RKO (cell line): ENCODE measurements at regions not wholly inside any gene's neighbourhood (a gene's known extent, or its start where the extent isn't known, plus 50 kb on each side); places are given as distances from the start of the nearest gene placed in this dataset.

Source experiments
- DNase-seq: peaks from one replicate; pipeline ENCODE4 v3.0.0-alpha.2; 2016; ENCODE audit warnings: low spot score

DNA sequence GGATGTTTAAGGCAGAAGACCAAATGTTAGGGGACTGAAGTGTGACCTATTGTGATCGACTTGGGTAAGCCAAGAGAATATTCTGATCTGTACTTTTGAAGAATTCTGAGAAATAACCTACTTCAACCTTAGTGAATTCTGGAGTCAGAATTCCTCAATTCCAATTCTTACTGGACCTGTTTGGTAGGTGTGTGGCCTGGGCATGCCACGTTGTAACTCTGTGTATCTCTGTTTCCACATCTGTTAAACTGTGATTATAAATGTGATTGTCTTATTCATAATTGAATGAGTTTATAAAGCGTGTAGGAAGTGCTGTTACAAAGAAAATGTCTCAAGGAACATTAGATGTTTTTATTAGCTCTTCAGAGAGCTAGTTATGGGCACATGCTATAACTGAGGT is 64.5 kb downstream of the TUSC1 start:
- DNase-seq, result no peak

DNA sequence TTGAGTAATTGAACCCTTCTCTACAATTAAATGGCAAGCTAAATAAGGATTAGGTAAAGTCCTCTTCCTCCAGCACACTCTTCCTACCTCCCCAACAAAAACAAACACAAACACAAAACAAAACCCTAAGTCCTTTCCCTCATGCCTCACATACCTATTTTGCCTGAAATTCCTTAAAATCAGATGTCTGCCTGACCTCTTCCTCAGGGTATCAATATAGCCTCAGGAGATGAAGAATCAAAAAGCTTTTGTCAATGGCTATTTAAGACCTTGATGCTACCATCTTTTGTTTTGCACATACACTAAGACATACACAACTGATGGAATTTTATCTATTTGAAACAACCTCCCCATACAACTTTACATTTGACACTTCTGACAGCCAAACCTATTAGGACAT is 75.1 kb downstream of the TUSC1 start:
- DNase-seq, result no peak

DNA sequence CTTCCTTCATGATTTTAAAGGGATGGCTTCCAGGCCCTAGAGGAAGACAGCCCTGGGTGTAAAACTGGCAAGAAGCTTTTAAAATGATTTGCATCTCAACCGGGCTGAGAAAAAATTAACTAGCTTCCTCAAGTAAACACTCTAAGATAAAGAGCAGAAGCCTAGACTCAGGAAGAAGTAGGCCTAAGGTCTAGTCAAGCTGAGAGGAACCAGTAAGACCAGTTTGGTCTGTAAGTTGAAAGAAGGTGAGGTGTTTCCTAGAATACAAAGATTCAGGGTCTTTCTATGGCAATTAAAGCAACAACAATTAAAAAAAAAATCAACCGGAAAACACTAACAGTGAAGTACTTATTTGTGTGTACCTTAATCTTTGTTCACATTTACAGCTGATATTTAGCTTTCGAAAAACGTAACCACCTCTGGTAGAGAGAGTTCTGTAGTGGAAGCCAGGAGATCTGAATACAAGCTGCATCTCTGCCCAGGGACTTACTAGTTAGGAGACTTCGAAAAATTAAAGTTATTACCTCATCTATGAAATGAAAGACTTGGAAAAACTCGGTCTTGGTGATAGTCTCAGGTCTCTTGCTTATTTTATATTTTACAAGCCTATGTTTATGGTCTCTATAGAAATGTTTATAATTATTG is 75.7 kb downstream of the TUSC1 start:
- no peak for DNase-seq

DNA sequence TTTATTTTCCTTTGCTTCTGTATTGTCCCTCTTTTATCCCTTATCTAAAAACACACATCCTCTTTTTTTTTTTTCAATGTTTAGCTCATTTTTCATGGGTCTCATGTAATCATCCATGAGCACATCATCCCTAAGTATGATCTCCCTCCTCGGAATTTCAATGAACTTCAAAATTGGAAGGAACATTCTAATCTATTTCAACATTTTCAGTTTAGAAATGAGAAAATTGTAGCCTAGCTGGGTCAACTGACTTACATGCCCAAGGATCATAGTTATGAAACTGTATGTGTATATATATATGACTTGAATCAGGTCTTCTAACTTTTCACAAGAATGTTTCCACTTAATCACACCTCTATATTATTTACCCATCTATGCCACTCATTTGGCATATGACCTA is 77.7 kb downstream of the TUSC1 start:
- DNase-seq, result no peak

DNA sequence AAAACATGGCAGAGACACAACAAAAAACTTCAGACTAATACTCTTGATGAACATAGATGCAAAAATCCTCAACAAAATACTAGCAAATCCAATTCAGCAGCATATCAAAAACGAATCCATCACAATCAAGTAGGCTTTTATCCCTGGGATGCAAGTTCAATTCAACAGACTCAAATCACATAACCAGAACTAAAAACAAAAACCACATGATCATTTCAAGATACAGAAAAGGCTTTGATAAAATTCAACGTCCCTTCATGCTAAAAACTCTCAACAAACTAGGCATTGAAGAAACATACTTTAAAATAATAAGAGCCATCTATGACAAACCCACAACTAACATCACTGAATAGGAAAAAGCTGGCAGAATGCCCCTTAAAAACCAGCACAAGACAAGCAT is 93.6 kb downstream of the TUSC1 start:
- no peak for DNase-seq

DNA sequence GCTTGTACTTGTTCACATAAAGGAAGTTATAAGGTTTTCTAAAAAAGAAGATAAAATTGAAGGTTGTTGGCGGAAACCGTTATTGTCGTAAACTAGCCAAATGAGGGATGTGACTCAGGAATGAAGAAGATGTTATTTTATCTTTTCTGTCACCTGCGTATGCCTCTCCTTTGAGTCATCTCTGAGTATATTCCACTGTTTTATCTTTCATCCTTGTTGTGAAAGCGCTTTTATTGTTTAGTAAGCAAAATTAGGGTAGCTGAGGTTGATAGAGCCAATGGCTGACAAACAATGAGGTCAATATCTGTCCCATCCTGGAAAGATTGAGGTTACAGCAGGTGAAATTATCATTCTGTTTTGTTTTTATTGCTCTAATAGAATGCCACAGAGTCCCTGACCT is 105.0 kb downstream of the TUSC1 start:
- no peak for DNase-seq

DNA sequence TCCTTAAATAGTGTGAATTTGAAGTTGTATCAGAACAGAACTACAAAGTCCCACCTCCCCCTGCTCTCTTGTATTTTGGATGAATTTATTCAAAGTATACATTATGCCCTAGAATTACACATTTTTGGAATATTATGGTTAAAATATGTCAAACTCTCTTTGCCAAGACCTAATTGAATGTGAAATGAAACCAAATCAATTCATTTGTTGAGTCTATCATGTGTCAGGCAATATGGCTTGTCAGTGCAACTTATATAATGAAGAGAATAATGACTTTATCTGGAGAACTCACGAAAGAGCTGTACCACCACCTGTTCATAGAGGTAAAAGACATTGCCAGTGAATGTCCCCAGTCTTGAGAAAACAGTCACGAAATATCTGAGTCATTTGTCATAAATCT is 106.8 kb downstream of the TUSC1 start:
- no peak for DNase-seq

DNA sequence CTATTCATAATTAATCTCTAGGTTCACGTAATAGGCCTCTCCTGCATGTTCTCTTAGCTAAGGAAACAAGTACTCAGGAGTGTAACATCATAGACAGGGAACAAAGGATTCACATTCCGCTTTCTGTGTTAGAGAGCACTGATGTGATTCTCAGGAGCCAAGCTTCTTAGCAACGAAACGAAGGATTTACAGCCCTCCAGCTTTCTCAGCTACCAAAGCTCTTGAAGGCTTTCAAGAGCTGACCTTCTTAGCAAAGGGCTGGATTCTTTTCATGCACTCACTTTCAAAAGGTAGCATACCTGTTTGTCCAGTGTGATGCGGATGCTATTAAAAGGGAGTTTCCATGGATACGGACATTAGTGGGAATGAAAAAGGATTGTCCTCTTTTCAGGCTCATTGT is 107.4 kb downstream of the TUSC1 start:
- DNase-seq, result no peak

DNA sequence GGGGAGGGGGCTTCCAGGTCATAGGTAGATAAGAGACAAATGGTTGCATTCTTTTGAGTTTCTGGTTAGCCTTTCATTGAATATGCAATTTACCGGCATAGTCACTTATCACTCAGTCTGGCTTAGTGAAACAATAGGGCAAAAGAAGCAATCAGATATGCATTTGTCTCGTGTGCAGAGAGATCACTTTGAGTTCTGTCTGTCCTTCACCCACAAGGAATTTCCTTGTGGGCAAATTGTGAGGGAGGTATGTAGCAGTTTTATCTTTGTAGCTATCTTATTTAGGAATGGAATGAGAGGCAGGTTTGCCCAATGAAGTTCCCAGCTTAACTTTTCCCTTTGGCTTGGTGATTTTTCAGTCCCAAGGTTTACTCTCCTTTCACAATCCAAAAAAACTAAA is 116.1 kb downstream of the TUSC1 start:
- DNase-seq, result no peak

DNA sequence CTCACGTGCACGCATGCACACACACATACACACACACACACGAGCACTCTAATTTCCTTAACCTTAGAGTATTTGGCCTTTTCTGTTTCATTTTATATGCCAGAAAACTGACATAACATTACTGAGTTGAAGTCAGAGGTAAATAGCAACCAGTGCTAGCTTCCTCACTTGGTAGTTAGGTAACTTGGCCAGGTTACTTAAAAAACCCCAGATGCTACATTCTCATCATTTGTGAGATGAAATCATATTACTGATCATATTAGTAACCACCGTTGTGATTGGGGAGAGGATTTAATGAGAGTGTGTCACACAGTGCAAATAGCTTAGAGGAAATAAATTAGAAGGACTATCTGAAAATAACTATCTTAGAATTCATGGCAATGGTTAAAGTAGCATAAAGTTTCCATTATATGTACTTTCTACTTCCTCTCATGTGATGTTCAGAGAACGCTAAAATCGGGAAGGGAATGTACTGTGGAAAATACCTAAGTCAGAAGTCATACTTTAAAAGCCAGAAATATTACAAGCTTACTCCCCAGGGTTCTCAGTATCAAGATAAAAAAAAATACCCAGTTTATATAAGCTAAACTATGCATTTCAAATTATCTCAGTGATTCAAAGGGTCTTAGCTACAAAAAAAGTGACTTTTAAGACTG is 120.5 kb downstream of the TUSC1 start:
- no peak for DNase-seq

DNA sequence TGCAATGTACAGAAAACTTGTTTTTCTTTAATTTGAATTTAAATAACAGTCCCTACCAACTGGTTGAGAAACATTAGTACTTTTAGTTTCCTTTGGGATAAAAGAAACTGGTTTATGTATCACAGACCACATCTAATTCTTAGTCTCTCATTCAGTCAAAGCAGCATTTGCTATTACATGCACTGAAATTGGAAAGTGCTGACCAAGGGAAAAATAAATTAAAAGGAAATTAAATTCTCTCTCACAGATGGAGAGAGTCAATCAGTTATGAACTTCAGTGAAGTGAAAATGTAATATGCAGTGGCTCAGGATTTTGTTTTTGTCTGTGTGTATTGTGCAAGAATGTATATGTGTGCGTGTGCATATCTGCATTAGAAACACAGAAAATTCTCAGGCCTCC is 121.7 kb downstream of the TUSC1 start:
- DNase-seq, result no peak

DNA sequence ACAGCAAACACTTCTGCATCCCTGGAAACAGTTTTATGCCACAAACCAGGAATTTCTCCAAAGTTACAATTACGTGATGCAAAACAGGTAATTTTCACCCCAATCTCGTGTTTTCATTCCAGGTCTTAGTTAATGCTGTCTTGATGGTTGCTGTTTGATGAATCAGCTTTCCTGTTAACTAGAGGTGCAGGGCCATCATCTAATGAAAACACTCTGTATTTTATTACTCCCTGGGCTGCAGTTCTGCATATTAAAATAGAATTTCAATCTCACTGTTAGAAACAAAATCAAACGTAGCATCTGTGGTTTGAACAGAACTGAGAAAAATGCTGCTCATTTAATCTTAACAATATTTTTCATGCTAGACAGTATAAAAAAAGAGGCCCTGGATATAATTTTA is 129.4 kb downstream of the TUSC1 start:
- no peak for DNase-seq

DNA sequence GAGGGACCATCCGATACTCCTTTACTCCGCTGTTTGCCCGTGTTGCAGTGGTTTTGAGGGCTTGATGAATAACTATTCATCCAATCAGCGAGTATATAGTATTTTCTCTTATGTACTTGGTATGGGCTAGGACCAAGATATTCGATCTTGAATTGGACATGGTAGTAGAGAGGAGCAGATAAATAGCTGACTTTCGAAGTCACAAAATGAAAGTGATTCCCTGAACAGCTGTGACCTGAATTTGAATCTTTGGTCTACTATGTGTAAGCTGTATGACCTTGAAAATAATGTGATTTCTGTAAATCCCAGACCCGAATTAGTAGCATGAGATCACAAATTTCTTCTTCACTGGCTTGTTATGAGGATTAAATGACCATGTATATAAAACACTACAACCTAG is 134.4 kb downstream of the TUSC1 start:
- DNase-seq, result no peak

DNA sequence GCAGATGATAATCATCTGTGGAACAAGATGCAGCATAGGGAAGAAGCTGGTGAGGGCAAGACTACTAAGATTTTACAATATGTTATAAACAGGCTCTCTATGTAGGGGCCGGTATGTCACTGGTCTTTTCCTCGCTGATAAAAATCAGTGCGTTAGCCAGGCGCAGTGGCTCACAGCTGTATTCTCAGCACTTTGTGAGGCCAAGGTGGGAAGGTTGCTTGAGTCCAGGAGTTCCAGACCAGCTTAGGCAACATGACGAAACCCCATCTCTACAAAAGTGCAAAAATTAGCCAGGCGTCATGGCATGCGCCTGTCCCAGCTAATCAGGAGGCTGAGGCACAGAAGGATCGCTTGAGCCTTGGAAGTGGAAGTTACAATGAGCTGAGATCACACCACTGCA is 135.9 kb downstream of the TUSC1 start:
- DNase-seq, result no peak

DNA sequence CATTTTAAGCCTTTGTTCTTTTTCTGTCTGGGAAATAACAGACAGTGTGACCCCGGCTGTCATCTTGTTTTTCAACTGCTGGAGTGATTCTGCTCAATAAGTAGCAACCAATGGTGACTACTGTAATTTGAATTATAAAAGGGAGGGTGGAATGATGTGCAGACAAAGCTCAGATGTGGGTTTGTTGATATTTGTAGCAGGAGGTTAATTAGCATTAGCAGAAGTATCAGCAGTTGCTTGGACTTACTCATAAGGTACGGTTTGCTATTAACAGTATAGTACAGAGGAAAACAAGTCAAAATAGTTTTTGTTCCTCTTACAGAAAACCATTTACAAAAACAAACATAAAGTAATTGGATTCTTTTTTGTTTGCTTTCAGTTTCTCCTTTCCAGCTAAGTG is 140.4 kb downstream of the TUSC1 start:
- no peak for DNase-seq

DNA sequence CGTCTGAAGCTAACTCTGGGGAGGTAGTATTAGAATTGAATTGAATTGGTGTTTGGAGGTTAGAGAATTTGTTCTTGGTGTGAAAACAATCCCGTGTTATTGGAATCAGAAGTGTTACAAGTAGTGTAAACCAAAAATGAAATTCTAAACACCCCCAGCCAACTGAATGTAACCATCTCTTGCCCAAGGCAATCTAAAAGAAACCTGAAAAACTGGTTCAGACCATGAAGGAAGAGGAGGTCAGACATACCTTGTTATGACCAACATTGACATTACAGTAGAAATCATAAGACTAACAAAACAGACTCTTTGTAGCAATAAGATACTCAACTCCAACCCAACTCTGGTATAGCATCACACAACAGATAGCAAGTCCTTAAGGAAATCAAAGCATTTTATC is 159.0 kb downstream of the TUSC1 start:
- no peak for DNase-seq

DNA sequence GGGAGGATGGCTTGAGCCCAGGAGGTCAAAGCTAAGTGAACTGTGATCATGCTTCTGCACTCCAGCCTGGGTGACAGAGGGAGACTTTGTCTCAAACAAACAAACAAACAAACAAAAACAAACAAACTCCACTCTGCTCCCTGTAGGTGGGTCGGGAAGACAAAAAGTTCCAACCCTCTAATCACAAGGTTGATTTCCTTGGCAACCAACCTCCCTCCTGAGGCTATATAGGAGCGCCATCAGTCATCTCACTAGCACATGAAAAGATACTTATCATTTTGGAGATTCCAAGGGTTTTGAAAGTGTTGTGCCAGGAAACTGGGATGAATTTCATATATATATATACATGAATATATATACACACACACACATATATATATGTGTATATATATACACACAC is 160.5 kb downstream of the TUSC1 start:
- DNase-seq, result no peak

DNA sequence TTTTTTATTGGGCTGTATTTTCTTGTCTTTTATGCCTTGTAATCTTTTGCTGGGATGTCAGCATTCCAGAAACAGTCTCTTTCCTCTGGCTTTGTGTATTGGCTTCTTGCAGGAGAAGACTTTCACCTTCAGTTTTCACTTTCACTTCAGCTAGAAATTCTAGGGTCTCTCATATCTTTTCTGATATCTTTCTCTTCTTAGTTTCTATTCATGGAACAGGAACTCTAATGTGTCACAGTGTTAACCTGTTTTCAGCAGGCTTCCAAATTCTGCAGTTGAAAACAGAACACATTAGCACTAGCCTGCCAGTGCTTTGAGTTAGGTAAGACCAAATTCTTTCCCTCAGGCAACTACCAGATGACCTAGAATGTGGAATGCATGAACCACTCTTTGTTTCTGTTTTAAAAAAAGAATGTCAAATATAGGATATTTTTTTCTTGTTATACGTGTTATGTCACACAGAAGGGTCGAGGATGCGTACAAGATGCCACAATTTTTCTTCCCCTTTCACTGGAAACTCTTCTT is 164.7 kb downstream of the TUSC1 start:
- no peak for DNase-seq

DNA sequence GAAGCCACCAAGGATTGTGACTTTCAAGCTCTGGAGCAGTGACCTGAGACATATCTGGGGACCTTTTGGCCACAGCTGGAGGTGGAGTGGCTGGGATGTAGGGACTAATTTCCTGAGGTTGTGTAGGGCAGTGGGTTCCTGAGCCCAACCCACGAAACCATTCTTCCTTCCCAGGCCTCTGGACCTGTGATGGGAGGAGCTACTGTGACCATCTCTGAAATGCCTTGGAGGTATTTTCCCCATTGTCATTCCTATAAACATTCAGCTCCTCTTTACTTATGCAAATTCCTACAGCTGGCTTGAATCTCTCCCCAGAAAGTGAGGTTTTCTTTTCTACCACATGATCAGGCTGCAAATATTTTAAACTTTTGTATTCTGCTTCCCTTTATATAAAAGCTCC is 172.6 kb downstream of the TUSC1 start:
- no peak for DNase-seq

DNA sequence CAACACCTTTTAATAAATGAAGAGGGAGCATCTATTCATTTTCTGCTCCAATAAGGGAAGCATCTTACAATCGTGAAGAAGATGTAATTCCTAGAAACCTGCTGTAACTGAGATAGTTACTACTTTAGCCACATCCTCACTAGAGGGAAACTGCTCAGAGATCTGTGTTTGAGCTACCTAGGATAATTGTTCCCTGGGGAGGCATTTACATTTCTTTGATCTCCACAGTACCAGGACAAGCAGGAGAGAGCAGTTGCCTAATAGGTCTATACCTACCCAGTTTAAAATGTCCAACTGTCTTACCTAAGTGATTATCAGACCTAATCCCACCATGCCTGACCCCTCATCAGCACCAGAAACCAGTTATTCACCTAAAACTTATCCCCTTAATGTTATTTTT is 196.9 kb downstream of the TUSC1 start:
- no peak for DNase-seq

DNA sequence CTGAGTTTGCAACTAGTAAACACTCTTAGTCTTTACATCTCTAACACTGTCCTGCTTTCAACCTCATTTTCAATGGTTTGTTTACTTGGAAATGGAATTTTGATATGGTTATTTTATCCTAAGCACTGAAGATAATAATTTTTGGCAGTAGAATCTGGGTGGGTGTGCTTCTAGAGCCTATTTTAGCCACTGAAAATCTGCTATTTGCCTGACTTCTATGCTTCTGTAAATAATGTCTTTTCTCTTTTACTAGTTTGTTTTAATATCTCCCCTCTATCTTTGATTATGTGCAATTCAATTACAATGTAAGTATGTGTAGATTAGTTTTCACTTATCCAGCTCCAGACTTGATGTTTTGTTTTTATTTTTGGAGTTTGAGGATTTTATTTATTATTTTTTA is 197.5 kb downstream of the TUSC1 start:
- DNase-seq, result no peak

DNA sequence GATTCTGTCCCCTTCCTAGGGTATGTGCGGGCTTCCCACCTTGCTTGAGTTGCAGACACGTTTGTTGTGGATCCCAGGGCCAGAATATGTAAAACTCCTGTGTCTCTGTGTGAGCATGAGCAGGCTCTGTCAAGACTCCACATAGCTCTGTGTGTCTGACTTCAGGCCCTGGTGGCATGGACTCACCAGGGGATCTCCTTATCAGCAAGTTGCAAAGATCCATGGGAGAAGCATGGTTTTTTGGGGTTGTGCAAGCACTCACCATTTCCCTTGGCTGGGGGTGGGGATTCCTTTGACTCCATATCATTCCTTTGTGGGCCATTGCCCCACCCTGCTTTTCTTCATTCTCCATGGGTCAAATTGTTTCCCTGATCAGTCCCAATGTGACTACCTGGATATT is 205.6 kb downstream of the TUSC1 start:
- DNase-seq, result no peak

DNA sequence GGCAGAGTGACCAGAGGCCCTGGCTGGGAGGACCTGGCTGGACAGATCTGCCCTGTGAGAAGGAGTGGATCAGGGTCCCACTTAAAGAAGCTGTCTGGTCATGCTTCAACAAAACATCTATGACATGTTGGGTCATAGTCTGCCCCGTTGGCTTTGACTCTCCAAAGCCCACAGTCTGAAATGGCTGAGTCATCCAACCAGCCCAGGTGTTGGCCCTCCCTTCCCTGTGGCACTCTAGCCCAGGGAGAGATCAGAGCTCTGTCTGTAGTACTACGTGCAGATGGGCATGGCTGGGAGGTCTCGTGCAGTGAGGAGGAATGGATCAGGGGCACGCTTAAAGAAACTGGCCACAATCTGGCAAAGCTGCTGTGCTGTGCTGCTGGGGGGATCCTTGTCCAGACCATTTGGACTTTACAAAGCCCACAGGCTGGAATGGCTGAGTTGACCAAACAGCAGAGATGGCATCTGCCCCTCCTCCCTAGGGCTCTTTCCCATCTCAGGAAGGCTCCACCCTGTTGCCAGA is 206.1 kb downstream of the TUSC1 start:
- DNase-seq, result no peak

DNA sequence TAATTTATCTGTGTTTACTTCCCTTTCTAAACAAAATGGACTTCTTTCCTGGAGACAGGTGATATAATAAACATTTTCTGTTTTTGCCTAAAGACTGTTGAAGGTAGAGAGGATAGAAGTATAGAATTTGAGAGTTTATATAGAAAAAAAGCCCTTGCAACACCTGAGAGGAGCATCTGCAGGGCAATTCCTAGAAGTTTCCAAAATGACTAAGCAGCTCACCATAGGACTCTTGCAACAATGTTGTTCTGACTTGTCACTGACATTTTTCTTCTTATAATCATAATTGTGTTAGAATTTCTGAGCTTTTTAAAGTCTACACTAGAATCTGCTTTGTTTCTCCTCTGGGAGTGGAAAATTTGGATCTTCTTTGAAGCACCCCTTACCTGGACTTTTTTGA is 216.8 kb downstream of the TUSC1 start:
- DNase-seq, result no peak
